Activated CD4-positive, alpha-beta T cell treated with anti-CD3 and anti-CD28 coated beads, Interleukin-2, Interleukin-6, amounts not matched to agents 100 ng/mL and 50 ng/mL, durations not matched to agents 16 hours and 8 hours (primary cell): ENCODE measurements at regions not wholly inside any gene's neighbourhood (a gene's known extent, or its start where the extent isn't known, plus 50 kb on each side); places are given as distances from the start of the nearest gene placed in this dataset.

Experiments used
- DNase-seq: peaks from one replicate; pipeline ENCODE4 v3.0.0-alpha.2; 2020

GRCh38 chr2:21288299-21288698, 164.5 kb downstream of the TDRD15 start:
- no peak for DNase-seq

DNA sequence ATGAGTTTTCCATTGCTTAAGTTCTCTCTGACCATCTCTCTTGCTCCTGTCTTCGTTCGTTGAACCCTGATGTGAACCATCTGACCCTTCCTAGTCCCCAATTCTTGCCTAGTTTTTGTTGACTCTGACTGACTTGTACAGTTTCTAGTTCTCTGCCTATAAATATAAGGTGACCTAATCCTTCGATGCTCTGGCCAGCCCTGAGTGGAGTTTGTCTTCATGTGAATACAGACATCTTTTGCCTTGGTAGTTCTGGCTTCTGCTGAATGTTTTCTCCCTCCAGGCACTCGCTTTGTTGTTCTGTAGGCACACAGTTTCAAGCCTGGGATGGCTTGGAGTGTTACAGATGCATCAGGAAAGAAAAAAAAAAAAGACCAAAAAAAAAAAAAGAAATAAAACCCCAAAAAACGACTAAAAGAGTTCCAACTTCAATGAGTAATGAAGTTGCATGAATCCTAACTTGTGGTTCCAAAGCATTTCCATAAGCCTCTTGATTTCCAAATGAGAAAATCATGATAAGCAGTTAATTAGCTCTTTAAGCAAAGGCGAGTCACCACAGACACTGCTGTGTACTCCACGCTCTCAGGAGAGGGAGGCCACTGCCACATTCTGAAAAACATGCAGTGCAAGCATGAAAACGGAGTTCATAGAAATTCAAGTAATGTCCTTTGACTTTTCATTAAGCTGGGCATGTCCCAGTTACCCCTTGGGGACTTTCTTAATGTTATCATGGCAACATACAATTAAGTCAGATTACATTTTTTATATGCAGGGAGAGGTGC, 165.2 kb downstream of the TDRD15 start:
- no peak for DNase-seq

DNA sequence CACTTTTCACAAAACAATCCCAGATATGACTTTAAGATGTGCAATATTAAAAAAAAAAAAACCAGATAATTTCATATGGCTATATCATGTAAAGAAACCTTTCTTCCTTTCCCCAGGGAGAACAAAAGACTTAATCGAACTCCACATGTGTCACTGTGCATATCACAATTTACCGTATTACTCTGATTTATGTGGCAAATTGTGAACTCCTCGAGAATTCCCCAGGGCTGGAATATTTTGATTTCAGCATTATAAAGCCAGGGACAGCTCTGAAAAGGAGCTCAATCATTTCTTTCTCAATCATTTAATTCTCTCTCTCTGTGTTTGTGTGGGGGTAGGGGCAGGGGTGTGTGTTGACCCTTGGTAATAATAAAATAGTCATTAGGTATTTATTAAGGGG, 165.8 kb downstream of the TDRD15 start:
- no peak for DNase-seq

- no peak for DNase-seq
Measured at GRCh38 chr2:21289989-21290388, 166.2 kb downstream of the TDRD15 start.

DNA sequence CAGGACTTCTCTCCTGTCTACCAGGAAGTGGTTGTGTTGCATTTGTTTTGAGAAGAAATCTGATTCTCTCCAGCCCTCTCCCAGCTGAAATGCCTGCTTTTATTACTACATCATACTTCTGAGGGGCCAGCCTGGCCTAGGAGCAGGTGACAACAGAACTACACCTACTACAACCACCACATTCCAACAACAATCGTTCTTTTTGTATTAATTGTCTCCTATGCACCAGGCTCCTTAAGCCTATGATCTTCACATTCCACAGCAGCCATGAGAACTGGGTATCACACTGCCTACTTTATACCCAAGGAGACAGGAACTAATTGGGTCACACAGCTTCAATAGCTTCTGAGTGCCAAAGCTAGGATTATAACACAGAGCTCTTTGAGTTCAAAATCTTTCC, 167.7 kb downstream of the TDRD15 start:
- no peak for DNase-seq

- DNase-seq: no peak
Measured at GRCh38 chr2:21294446-21294845, 170.7 kb downstream of the TDRD15 start.

- DNase-seq: no peak
Measured at GRCh38 chr2:21299411-21299810, 175.6 kb downstream of the TDRD15 start.

GRCh38 chr2:21301871-21302455, 178.2 kb downstream of the TDRD15 start:
- DNase-seq: no peak

GRCh38 chr2:21303876-21304275, 180.1 kb downstream of the TDRD15 start:
- no peak for DNase-seq

GRCh38 chr2:21305581-21305980, 181.8 kb downstream of the TDRD15 start:
- DNase-seq: no peak

GRCh38 chr2:21306235-21306634, 182.5 kb downstream of the TDRD15 start:
- DNase-seq: no peak

GRCh38 chr2:21307037-21307436, 183.3 kb downstream of the TDRD15 start:
- no peak for DNase-seq

DNA sequence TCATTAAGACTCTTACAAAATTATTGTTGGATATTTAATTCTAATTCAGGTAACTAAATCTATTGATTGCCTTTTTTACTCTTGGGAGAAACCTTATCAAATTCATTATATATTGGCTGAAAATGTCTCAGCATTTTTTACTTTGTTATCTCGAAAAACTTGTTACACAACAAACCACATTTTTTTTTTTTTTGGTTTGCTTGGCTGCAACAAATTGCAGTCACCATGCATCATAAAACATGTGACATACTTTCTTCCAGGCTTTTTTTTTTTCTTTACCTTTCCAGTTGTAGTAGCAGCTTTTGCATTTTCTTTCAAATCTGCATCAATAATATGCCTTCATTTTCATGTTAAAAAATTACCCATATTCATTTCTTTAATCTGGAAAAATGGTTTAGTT, 186.7 kb downstream of the TDRD15 start:
- DNase-seq: no peak

DNA sequence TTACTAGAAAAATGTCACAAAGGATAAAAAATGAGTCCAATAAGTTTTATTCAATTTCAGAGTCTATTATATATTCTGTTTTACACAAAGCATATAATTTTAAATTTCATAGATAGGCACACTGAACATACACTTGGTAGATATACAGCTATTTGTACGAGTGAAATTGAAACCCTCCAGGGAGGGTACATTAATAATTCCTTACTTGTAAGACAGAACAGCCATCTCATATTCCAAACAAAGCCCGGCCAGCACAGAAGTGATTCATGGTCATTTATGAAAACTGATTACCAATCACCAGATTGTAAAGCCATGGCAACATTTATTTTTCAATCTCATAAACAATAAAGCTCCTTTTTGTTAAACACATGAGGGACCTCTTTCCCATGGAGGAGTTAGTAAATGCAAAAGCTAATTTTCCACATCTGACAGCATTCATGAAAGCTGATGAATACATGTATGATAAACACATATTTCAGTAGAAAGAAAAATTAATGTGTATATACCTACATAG, 190.6 kb downstream of the TDRD15 start:
- no peak for DNase-seq

- DNase-seq: peak; percentile 50
Measured at GRCh38 chr2:21317131-21317530, 193.4 kb downstream of the TDRD15 start.

GRCh38 chr2:21318263-21318662, 194.5 kb downstream of the TDRD15 start:
- no peak for DNase-seq

DNA sequence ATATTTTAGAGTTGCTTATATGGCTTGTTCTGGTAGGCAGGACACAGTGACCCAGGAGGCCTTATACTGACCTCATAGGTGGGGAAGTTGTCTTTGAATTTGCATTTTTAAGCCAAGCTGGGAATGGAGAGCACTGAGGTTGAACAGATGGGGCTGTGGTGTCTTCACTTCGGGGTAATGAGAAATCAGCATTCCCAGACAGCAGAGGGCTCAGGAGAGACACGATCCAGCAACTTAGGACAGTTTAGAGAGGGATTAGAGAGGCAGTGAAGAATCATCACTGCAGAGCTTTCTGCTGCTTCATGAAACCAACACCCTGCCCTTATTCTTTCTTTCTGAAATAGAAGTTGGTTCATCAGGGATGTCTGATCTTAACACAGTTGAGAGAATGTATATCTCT, 202.4 kb downstream of the TDRD15 start:
- DNase-seq: no peak

DNA sequence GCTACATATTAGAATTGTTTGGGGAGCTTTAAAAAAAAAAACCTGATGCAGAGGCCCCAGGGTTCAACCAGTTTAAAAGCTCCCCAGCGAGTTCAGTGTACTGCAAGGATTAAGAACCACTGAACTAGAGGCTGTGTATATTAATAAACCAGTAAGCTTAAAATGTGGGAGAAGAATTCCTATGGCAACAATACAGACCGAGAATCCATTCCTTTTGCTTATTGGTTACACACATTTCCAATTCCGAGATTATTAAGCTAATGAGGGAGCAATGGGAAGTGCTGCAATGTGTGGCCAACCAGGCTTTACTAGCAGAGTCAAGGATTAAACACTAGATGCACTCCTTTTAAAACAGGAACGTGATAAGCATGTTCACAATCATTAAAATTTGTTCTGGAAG, 204.4 kb downstream of the TDRD15 start:
- no peak for DNase-seq

DNA sequence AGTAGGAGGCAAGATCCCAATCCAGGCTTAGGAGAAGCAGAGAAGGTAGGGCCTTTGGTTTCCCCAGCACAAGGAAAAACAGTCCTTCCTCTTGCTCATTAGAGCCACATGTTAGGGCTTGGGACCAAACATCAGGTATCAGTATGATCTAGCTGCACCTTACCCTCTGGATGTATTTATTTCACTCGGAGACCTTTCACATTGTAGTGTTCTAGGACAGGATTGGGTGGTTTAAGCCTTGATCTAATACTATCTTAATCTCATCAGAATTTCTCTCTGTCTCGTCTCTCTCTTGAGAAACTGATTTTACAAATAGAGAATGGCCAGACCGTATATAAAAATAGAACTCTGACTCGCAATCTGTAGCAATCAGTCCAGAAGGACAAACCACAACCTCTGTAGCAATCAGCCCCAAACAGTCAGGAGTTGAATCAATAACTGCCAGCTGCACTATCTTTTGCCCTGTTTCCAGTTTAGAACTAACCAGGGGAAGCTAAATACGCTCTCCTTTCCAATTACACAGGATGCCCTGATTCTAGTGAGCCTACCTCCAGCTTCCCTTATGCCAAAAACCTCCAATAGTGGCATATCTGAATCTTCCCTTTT, 207.1 kb downstream of the TDRD15 start:
- DNase-seq: no peak

GRCh38 chr2:21331625-21332370, 208.0 kb downstream of the TDRD15 start:
- DNase-seq: no peak

GRCh38 chr2:21332993-21333625, 209.3 kb downstream of the TDRD15 start:
- DNase-seq: no peak

- DNase-seq: no peak
Measured at GRCh38 chr2:21333684-21334083, 209.9 kb downstream of the TDRD15 start.

GRCh38 chr2:21346984-21347383, 223.2 kb downstream of the TDRD15 start:
- DNase-seq: no peak
